Nephron progenitor cell (in vitro differentiated cells): ENCODE measurements at regions not wholly inside any gene's neighbourhood (a gene's known extent, or its start where the extent isn't known, plus 50 kb on each side); places are given as distances from the start of the nearest gene placed in this dataset.

Source experiments
- DNase-seq: peaks from one replicate; pipeline ENCODE4 v3.0.0; 2021
- H3K27ac Mint-ChIP-seq: 2 replicates; pipeline ENCODE4 v1.8.0; 2021; ENCODE audit warnings: mild to moderate bottlenecking, moderate library complexity, mixed read lengths
- H3K27me3 Mint-ChIP-seq: 2 replicates; pipeline ENCODE4 v1.8.0; 2021; ENCODE audit warnings: mild to moderate bottlenecking, low read depth, mixed read lengths; ENCODE audit not compliant: poor library complexity
- H3K36me3 Mint-ChIP-seq: 2 replicates; pipeline ENCODE4 v1.8.0; 2021; ENCODE audit warnings: low read depth, mixed read lengths
- H3K4me1 Mint-ChIP-seq: 2 replicates; pipeline ENCODE4 v1.8.0; 2021; ENCODE audit warnings: mixed read lengths
- H3K4me3 Mint-ChIP-seq: 2 replicates; pipeline ENCODE4 v1.8.0; 2021; ENCODE audit warnings: mild to moderate bottlenecking, moderate library complexity, mixed read lengths
- H3K9me3 Mint-ChIP-seq: 2 replicates; pipeline ENCODE4 v1.8.0; 2021; ENCODE audit warnings: mild to moderate bottlenecking, moderate library complexity, mixed read lengths
- TF ChIP-seq, protein P1 (sequence below): fragments of 200-600 bp; sonication (generic); IDR thresholded peaks from 2 replicates; pipeline ENCODE4 v1.5.0; 2021; ENCODE audit warnings: antibody characterized with exemption

DNA sequence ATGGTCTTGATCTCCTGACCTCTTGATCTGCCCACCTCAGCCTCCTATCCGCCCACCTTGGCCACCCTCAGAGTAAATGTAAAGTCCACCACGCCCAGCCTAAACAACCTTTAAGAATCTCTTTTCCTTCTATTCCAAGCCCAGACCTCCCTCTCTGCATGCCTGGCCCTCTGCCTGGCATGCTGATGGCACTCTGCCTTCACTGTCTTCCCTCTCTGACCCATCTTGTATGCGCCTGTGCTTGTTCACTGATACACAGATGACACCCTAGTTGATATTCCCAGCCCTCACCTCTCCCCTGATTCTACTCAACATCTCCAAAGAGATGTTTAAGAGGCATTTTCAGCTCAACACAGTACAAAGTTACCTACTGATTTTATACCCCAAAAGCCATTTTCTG is 466.8 kb upstream of the MEX3C start:
- H3K27ac Mint-ChIP-seq: no peak overlapping the region
- peaks cover 11% of the 10 kb centered on the region for H3K27me3 Mint-ChIP-seq
- DNase-seq: no peak
- peaks cover 36% of the 10 kb centered on the region for H3K4me1 Mint-ChIP-seq
- no peak overlapping the region for H3K4me3 Mint-ChIP-seq
- TF ChIP-seq, protein P1, sequence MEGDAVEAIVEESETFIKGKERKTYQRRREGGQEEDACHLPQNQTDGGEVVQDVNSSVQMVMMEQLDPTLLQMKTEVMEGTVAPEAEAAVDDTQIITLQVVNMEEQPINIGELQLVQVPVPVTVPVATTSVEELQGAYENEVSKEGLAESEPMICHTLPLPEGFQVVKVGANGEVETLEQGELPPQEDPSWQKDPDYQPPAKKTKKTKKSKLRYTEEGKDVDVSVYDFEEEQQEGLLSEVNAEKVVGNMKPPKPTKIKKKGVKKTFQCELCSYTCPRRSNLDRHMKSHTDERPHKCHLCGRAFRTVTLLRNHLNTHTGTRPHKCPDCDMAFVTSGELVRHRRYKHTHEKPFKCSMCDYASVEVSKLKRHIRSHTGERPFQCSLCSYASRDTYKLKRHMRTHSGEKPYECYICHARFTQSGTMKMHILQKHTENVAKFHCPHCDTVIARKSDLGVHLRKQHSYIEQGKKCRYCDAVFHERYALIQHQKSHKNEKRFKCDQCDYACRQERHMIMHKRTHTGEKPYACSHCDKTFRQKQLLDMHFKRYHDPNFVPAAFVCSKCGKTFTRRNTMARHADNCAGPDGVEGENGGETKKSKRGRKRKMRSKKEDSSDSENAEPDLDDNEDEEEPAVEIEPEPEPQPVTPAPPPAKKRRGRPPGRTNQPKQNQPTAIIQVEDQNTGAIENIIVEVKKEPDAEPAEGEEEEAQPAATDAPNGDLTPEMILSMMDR: no peak
- H3K36me3 Mint-ChIP-seq: no peaks in the 10 kb centered on the region
- H3K9me3 Mint-ChIP-seq: no peaks in the 10 kb centered on the region

DNA sequence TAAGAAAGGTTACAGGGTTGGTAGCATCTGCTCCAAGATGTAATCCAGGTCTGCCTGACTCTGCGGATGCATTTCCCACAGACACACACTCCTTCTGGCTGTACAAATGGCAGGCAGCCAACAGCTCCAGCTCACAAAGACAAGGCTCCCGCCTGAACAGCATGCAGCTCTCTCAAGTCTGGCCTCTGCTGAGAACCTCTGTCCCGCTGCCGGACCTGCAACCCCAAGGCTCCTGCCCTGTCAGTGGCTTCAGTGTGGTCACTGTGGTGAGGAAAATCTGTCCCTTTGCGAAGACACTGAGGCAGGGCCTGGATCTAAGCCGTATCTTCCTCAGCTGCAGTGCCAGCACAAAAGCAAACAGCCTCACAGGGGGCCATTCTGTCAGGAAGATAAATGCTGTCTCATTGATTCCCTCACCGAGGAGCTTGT is 469.3 kb upstream of the MEX3C start:
- Mint-ChIP-seq H3K27ac (no peak overlapping the region), H3K9me3 (peaks cover 21% of the 10 kb centered on the region), H3K27me3 (peaks cover 7% of the 10 kb centered on the region), H3K36me3 (peaks cover 16% of the 10 kb centered on the region), H3K4me1 (peaks cover 36% of the 10 kb centered on the region), H3K4me3 (no peak overlapping the region)
- DNase-seq: no peak
- TF ChIP-seq, protein P1: no peak

DNA sequence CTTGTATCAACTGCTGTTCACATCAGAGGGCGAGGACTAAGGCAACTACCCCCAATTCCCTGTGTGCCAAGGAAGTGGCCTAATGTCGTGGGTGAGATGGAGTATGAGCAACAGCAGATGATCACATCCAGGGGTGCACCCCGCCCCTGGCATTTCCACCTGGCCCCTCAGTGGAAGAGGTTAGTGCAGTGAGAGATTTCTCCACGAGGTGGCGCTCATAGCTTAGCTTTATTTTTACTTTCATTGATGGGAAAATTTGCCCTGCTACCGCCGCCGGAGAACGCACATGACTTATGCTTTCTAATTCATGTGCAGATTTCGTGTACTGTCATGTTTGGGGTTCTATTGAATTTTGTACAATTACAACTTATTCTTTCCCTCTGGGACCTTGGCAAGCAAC is 470.6 kb upstream of the MEX3C start:
- Mint-ChIP-seq H3K36me3 (peaks cover 16% of the 10 kb centered on the region), H3K4me3 (peak overlapping the region; percentile 45), H3K27ac (no peak overlapping the region), H3K27me3 (peaks cover 7% of the 10 kb centered on the region), H3K4me1 (peaks cover 42% of the 10 kb centered on the region), H3K9me3 (peaks cover 31% of the 10 kb centered on the region)
- peak; percentile 81 for DNase-seq
- TF ChIP-seq, protein P1: peak; percentile 83

DNA sequence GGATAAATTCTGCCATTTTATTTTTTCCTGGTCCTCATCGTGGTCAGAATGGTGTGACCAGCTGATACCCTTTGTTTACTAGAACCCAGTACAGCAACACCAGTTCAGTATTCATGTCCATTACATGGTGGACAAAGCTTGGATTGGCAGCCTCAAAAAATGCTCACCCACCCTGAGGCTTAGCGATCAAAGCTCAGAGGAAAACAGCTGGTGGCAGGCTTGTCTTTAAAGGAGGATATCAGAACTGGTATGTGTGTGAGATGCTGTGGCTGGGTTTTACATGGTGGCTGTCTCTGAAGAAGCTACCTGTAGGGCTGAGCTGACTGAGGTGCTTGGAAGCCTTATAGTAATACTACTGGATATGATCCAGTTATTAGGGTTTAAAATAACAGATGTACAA is 471.1 kb upstream of the MEX3C start:
- TF ChIP-seq, protein P1: no peak
- H3K36me3 Mint-ChIP-seq: peaks cover 16% of the 10 kb centered on the region
- H3K4me3 Mint-ChIP-seq: no peak overlapping the region
- no peak overlapping the region for H3K27ac Mint-ChIP-seq
- DNase-seq: no peak
- H3K9me3 Mint-ChIP-seq: peaks cover 33% of the 10 kb centered on the region
- H3K27me3 Mint-ChIP-seq: peaks cover 6% of the 10 kb centered on the region
- H3K4me1 Mint-ChIP-seq: peaks cover 45% of the 10 kb centered on the region

DNA sequence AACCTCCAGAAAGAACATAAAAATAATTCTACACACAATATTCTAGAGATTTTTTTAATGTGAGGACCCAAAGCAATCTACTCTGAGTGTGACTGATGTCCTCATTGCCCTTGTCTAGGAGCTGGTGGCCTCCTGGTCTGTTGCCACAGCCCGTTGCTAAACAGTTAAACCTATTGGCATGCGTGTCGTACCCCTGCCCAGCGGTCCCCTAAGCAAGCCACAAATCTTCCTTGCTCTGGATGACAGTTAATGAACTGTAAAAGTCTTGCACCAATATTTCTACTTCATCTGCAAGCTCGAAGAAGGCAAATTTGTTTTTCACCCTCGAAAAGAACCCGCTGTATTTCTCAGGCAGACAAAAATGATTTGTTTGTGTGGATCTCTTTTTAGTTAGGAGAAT is 489.1 kb upstream of the MEX3C start:
- no peaks in the 10 kb centered on the region for H3K36me3 Mint-ChIP-seq
- H3K4me3 Mint-ChIP-seq: peak overlapping the region; percentile 17
- H3K27me3 Mint-ChIP-seq: no peaks in the 10 kb centered on the region
- TF ChIP-seq, protein P1: no peak
- no peak overlapping the region for H3K27ac Mint-ChIP-seq
- DNase-seq: peak; percentile 35
- H3K9me3 Mint-ChIP-seq: peaks cover 19% of the 10 kb centered on the region
- H3K4me1 Mint-ChIP-seq: peaks cover 31% of the 10 kb centered on the region

DNA sequence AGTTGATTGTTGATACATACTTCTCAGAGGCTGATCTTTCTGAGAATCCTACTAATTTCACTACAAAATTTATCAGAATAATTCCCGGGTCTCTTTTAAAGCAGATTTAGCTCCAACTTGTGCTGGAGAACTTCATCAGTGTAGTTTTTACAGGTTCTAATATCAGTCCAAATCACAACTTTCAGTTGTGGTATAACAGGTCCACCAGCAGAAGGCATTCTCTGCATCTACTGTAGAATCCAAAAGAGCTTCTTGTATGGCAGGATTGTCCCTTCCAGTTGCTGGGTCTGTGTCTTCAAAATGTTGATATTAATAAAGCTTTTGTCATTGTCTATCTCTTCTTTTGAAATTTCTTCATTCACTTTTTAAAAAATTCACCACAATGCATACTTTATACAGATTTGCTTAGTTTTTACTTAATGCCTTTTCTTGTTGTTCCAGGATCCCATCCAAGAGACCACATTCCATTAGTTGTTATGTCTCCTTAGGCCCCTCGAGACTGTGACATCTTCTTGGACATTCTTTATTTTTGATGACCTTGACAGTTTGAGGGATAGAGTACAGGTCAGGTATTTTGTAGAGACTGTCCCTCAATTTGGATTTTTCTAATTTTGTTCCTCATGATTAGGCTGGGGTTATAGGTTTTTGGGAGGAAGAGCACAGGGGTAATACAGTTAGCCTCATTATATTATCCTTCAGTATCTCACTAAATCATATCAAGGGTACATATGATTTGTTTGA is 490.5 kb upstream of the MEX3C start:
- H3K9me3 Mint-ChIP-seq: peaks cover 7% of the 10 kb centered on the region
- TF ChIP-seq, protein P1: no peak
- H3K4me1 Mint-ChIP-seq: peaks cover 36% of the 10 kb centered on the region
- no peaks in the 10 kb centered on the region for H3K27me3 Mint-ChIP-seq
- H3K36me3 Mint-ChIP-seq: no peaks in the 10 kb centered on the region
- no peak overlapping the region for H3K27ac Mint-ChIP-seq
- no peak for DNase-seq
- no peak overlapping the region for H3K4me3 Mint-ChIP-seq
